ENCODE measurements at regions not wholly inside any gene's neighbourhood (a gene's known extent, or its start where the extent isn't known, plus 50 kb on each side); places are given as distances from the start of the nearest gene placed in this dataset.

DNA sequence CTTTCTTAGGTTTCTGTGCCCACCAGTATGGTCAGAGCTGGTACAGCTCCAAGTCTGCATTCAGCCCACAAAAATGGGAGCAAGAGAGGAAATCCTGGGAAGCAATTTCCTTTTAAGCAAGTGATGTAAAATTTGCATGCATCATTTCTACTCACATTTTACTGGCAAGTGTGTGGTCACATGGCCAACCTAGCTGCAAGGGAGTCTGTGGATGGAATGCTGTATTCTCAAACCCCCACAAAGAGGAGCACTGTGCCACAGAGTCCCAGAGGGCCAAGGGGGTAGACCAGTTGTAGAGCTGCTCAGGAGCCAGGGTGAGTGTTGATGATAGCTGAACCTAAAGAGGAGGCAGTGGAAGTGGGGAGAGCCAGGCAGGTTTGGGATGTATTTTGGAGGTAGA is 154.3 kb upstream of the SPRY4 start:
- TF ChIP-seq, protein P1, sequence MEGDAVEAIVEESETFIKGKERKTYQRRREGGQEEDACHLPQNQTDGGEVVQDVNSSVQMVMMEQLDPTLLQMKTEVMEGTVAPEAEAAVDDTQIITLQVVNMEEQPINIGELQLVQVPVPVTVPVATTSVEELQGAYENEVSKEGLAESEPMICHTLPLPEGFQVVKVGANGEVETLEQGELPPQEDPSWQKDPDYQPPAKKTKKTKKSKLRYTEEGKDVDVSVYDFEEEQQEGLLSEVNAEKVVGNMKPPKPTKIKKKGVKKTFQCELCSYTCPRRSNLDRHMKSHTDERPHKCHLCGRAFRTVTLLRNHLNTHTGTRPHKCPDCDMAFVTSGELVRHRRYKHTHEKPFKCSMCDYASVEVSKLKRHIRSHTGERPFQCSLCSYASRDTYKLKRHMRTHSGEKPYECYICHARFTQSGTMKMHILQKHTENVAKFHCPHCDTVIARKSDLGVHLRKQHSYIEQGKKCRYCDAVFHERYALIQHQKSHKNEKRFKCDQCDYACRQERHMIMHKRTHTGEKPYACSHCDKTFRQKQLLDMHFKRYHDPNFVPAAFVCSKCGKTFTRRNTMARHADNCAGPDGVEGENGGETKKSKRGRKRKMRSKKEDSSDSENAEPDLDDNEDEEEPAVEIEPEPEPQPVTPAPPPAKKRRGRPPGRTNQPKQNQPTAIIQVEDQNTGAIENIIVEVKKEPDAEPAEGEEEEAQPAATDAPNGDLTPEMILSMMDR (conservative IDR thresholded peaks at IDR 0.05; ENCODE audit: low read length): no peak
- TF ChIP-seq EZH2phosphoT487 (IDR thresholded peaks at IDR 0.05; ENCODE audit: borderline replicate concordance): no peak
- no peaks in the 10 kb centered on the region for H3K9me2 ChIP-seq (replicated peaks; ENCODE audit: low read depth, low read length)

DNA sequence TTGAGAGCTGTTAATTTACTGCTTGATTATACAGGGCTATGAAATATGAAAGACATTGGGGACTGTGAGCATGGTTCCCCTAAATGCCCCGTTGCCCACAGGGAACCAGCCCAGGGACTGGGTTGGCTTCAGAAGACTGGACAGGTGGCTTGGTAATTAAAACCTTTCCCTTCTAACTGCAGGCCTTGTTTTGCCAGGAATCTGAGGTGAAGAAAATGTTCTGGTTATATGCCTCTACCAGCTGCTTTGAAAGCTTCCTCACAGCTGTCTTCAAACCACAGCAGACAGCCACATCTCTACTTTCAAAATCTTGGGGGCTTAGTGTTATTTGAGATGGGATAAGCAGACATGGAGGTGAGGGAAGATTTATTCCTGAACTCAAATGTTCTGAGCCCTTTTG is 153.3 kb upstream of the SPRY4 start:
- Histone ChIP-seq H3K27me3 (ENCODE audit: insufficient read depth, low read length, poor library complexity, severe bottlenecking) (no peaks in the 10 kb centered on the region), H3K36me3 (ENCODE audit: insufficient read depth, low read length) (no peaks in the 10 kb centered on the region), H3K4me2 (ENCODE audit: low read depth, low read length, poor library complexity, severe bottlenecking) (no peak overlapping the region), H3K9me2 (replicated peaks; ENCODE audit: low read depth, low read length) (no peaks in the 10 kb centered on the region), H3K4me1 (ENCODE audit: insufficient read depth, low read length, poor library complexity, severe bottlenecking) (peaks cover 23% of the 10 kb centered on the region), H3F3A (ENCODE audit: low read depth) (no peaks in the 10 kb centered on the region), H3K4me3 (ENCODE audit: low read length, poor library complexity, severe bottlenecking) (no peak overlapping the region), H4K20me1 (ENCODE audit: insufficient read depth, low read length, poor library complexity, severe bottlenecking) (no peaks in the 10 kb centered on the region), H3K9me3 (ENCODE audit: insufficient read depth, low read depth, low read length) (0 out of 2 replicates have a peak, but pooled peaks cover 5% of the 10 kb centered on the region), H2AFZ (ENCODE audit: low read length) (no peak overlapping the region), H3K79me2 (ENCODE audit: insufficient read depth, low read length) (no peaks in the 10 kb centered on the region), H3K9ac (ENCODE audit: low read depth, low read length, poor library complexity, severe bottlenecking) (no peak overlapping the region)
- TF ChIP-seq, protein P1 (conservative IDR thresholded peaks at IDR 0.05; ENCODE audit: low read length): no peak

More for the DNA sequence above, 154.3 kb upstream of the SPRY4 start:
- Histone ChIP-seq H3K9me3 (ENCODE audit: insufficient read depth, low read depth, low read length) (0 out of 2 replicates have a peak, but pooled peaks cover 5% of the 10 kb centered on the region), H3K4me2 (ENCODE audit: low read depth, low read length, poor library complexity, severe bottlenecking) (no peak overlapping the region), H3K4me3 (ENCODE audit: low read length, poor library complexity, severe bottlenecking) (no peak overlapping the region), H3K9ac (ENCODE audit: low read depth, low read length, poor library complexity, severe bottlenecking) (no peak overlapping the region), H3F3A (ENCODE audit: low read depth) (no peaks in the 10 kb centered on the region), H4K20me1 (ENCODE audit: insufficient read depth, low read length, poor library complexity, severe bottlenecking) (no peaks in the 10 kb centered on the region), H3K27me3 (ENCODE audit: insufficient read depth, low read length, poor library complexity, severe bottlenecking) (no peaks in the 10 kb centered on the region), H3K79me2 (ENCODE audit: insufficient read depth, low read length) (no peaks in the 10 kb centered on the region), H3K36me3 (ENCODE audit: insufficient read depth, low read length) (no peaks in the 10 kb centered on the region), H2AFZ (ENCODE audit: low read length) (no peak overlapping the region), H3K4me1 (ENCODE audit: insufficient read depth, low read length, poor library complexity, severe bottlenecking) (peaks cover 19% of the 10 kb centered on the region)

DNA sequence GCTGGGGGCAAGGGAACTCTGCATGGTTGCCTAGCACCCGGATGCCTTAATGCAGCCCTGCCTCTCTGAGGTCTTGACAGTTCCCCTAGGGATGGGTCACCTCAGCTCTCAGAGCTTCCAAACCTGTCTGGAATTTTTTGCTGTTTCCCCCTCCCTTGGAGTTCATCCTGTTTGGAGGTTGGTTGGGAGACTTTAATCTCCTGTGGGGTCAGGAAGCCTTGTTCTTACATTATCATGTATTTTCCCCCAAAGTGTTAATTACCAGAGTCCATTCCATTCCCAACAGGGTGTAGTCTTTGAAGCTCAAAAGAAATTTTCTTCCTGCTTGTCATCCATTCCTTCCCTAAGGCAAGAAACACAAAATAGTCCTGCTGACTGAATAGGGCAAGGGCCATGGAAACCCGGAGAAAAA is 150.3 kb upstream of the SPRY4 start:
- Histone ChIP-seq H3K4me2 (ENCODE audit: low read depth, low read length, poor library complexity, severe bottlenecking) (no peak overlapping the region), H3K27me3 (ENCODE audit: insufficient read depth, low read length, poor library complexity, severe bottlenecking) (no peaks in the 10 kb centered on the region), H3K9me3 (ENCODE audit: insufficient read depth, low read depth, low read length) (0 out of 2 replicates have a peak, but pooled peaks cover 5% of the 10 kb centered on the region), H3K36me3 (ENCODE audit: insufficient read depth, low read length) (no peaks in the 10 kb centered on the region), H3K4me3 (ENCODE audit: low read length, poor library complexity, severe bottlenecking) (no peak overlapping the region), H3K79me2 (ENCODE audit: insufficient read depth, low read length) (no peaks in the 10 kb centered on the region), H3K9me2 (replicated peaks; ENCODE audit: low read depth, low read length) (no peaks in the 10 kb centered on the region), H3F3A (ENCODE audit: low read depth) (no peaks in the 10 kb centered on the region), H4K20me1 (ENCODE audit: insufficient read depth, low read length, poor library complexity, severe bottlenecking) (no peaks in the 10 kb centered on the region), H3K9ac (ENCODE audit: low read depth, low read length, poor library complexity, severe bottlenecking) (no peak overlapping the region), H3K4me1 (ENCODE audit: insufficient read depth, low read length, poor library complexity, severe bottlenecking) (peaks cover 52% of the 10 kb centered on the region), H2AFZ (ENCODE audit: low read length) (no peak overlapping the region)
- TF ChIP-seq, protein P1 (conservative IDR thresholded peaks at IDR 0.05; ENCODE audit: low read length): no peak
- no peak for TF ChIP-seq EZH2phosphoT487 (IDR thresholded peaks at IDR 0.05; ENCODE audit: borderline replicate concordance)

Measured in Loucy (cell line).